Testis (tissue), 2 donors: ENCODE measurements at regions not wholly inside any gene's neighbourhood (a gene's known extent, or its start where the extent isn't known, plus 50 kb on each side); places are given as distances from the start of the nearest gene placed in this dataset.

Source experiments
- DNase-seq: peaks from one replicate; pipeline ENCODE4 v3.0.0-alpha.2; 2019
- H3K27ac ChIP-seq, 2 donors: fragments of 200-600 bp; sonication (generic); one replicate each; pipeline ENCODE4 v1.5.1; 2019
- H3K27me3 ChIP-seq: fragments of 200-600 bp; sonication (generic); one replicate; pipeline ENCODE4 v1.5.1; 2019
- H3K36me3 ChIP-seq: fragments of 200-600 bp; sonication (generic); one replicate; pipeline ENCODE4 v1.5.1; 2017; ENCODE audit warnings: low read depth; ENCODE audit errors: missing control alignments
- H3K4me1 ChIP-seq: fragments of 200-600 bp; sonication (generic); one replicate; pipeline ENCODE4 v1.5.1; 2019
- H3K4me3 ChIP-seq, 2 donors: fragments of 200-600 bp; sonication (generic); one replicate each; pipeline ENCODE4 v1.5.1; 2017 to 2019
- H3K9me3 ChIP-seq: fragments of 200-600 bp; sonication (generic); one replicate; pipeline ENCODE4 v1.5.1; 2017
- CTCF ChIP-seq, 3 experiments: fragments of 450-650 bp in 2 of 3; fragments of 200-600 bp in 1 of 3; sonication (generic) in 1 of 3; IDR thresholded peaks; one replicate each; pipeline ENCODE4 v1.5.1; 2016 to 2019; ENCODE audit warnings: antibody characterized with exemption in 3 of 3, mild to moderate bottlenecking in 2 of 3, moderate library complexity in 1 of 3
- POLR2A ChIP-seq: fragments of 450-650 bp; IDR thresholded peaks from one replicate; pipeline ENCODE4 v1.6.1; 2017; ENCODE audit warnings: antibody characterized with exemption, mild to moderate bottlenecking, moderate library complexity
- WGBS, 2 donors: methylation state at CpG; one replicate each; pipeline ENCODE4 v1.1.5; 2018; 5-methylcytosine and 5-hydroxymethylcytosine counted together
- intact Hi-C: fragments of 100-400 bp; cut with DNase I; formaldehyde crosslinking; loops from one replicate; pipeline ENCODE4 v1.15.1; 2023; ENCODE audit warnings: low total_unique reads

- H3K27me3 ChIP-seq: no peaks in the 10 kb centered on the region
- 71 to 78% methylated on average over 3 of the region's 3 CpGs for WGBS, 2 donors
- TF ChIP-seq POLR2A (no peak), CTCF (IDR thresholded peaks at IDR 0.05) (no peak)
- H3K4me3 ChIP-seq: no peak overlapping the region
- no peaks in the 10 kb centered on the region for H3K4me1 ChIP-seq
- H3K9me3 ChIP-seq: no peaks in the 10 kb centered on the region
- no peak for DNase-seq
- H3K27ac ChIP-seq: no peak overlapping the region
- intact Hi-C loops: no loop called here
- no peaks in the 10 kb centered on the region for H3K36me3 ChIP-seq
These were observed 158.0 kb downstream of the IPMK start for GRCh38 chr10:58109731-58110130.

GRCh38 chr10:58107506-58107905 lies 160.2 kb downstream of the IPMK start:
- Histone ChIP-seq H3K27ac (no peak overlapping the region), H3K27me3 (no peaks in the 10 kb centered on the region), H3K36me3 (no peaks in the 10 kb centered on the region), H3K9me3 (no peaks in the 10 kb centered on the region), H3K4me3 (no peak overlapping the region), H3K4me1 (no peaks in the 10 kb centered on the region)
- no peak for TF ChIP-seq POLR2A
- no peak for TF ChIP-seq CTCF (IDR thresholded peaks at IDR 0.05)
- intact Hi-C loops: no loop called here
- 77 to 84% methylated on average over 2 of the region's 2 CpGs for WGBS, 2 donors
- no peak for DNase-seq

- TF ChIP-seq CTCF (IDR thresholded peaks at IDR 0.05) (no peak), POLR2A (no peak)
- intact Hi-C loops: no loop called here
- no peaks in the 10 kb centered on the region for H3K9me3 ChIP-seq
- H3K4me1 ChIP-seq: no peaks in the 10 kb centered on the region
- peak overlapping the region; percentile 31 to 32 for H3K4me3 ChIP-seq
- no peak overlapping the region for H3K27ac ChIP-seq
- no peaks in the 10 kb centered on the region for H3K36me3 ChIP-seq
- WGBS, 2 donors: 60 to 79% methylated on average over 10 to 35 of the region's 40 CpGs
- H3K27me3 ChIP-seq: no peaks in the 10 kb centered on the region
- DNase-seq: peak; percentile 30
These were observed 161.3 kb downstream of the IPMK start for GRCh38 chr10:58106211-58107035.

- no peak overlapping the region for H3K4me3 ChIP-seq
- intact Hi-C loops: no loop called here
- H3K4me1 ChIP-seq: no peaks in the 10 kb centered on the region
- H3K27ac ChIP-seq: no peak overlapping the region
- no peaks in the 10 kb centered on the region for H3K27me3 ChIP-seq
- TF ChIP-seq CTCF (IDR thresholded peaks at IDR 0.05) (no peak), POLR2A (no peak)
- H3K36me3 ChIP-seq: no peaks in the 10 kb centered on the region
- DNase-seq: no peak
- no peaks in the 10 kb centered on the region for H3K9me3 ChIP-seq
These were observed 163.3 kb downstream of the IPMK start for GRCh38 chr10:58104351-58104751.

GRCh38 chr10:58102897-58103296 lies 164.8 kb downstream of the IPMK start:
- H3K27me3 ChIP-seq: no peaks in the 10 kb centered on the region
- H3K4me3 ChIP-seq: no peak overlapping the region
- no peaks in the 10 kb centered on the region for H3K9me3 ChIP-seq
- no peak for TF ChIP-seq POLR2A
- no peak for TF ChIP-seq CTCF (IDR thresholded peaks at IDR 0.05)
- 62 to 64% methylated on average over 7 of the region's 7 CpGs for WGBS, 2 donors
- no peaks in the 10 kb centered on the region for H3K4me1 ChIP-seq
- H3K36me3 ChIP-seq: no peaks in the 10 kb centered on the region
- DNase-seq: no peak
- intact Hi-C loops: no loop called here
- H3K27ac ChIP-seq: no peak overlapping the region
